GM18499 (cell line): ENCODE measurements at regions not wholly inside any gene's neighbourhood (a gene's known extent, or its start where the extent isn't known, plus 50 kb on each side); places are given as distances from the start of the nearest gene placed in this dataset.

Source experiments
- ATAC-seq: cut with Tn5 transposase; IDR thresholded peaks from one replicate; pipeline ENCODE4 v1.9.1; 2021; ENCODE audit warnings: moderate number of reproducible peaks; ENCODE audit not compliant: insufficient read depth, unreplicated experiment

GRCh38 chr1:81069856-81070255 lies 730.9 kb upstream of the ADGRL2 start:
- no peak for ATAC-seq

- no peak for ATAC-seq
Measured at GRCh38 chr1:81068726-81069125, 732.0 kb upstream of the ADGRL2 start.

- no peak for ATAC-seq
Measured at GRCh38 chr1:81053826-81054225, 746.9 kb upstream of the ADGRL2 start.

- ATAC-seq = no peak
Measured at GRCh38 chr1:81052162-81052561, 748.6 kb upstream of the ADGRL2 start.

- ATAC-seq = no peak
Measured at GRCh38 chr1:81050390-81050789, 750.3 kb upstream of the ADGRL2 start.

GRCh38 chr1:81044708-81045107 lies 756.0 kb upstream of the ADGRL2 start:
- no peak for ATAC-seq

- no peak for ATAC-seq
Measured at GRCh38 chr1:81042225-81042624, 758.5 kb upstream of the ADGRL2 start.

- no peak for ATAC-seq
Measured at GRCh38 chr1:81034291-81034690, 766.4 kb upstream of the ADGRL2 start.

- ATAC-seq = no peak
Measured at GRCh38 chr1:81032973-81033425, 767.7 kb upstream of the ADGRL2 start.

- no peak for ATAC-seq
Measured at GRCh38 chr1:81032374-81032773, 768.4 kb upstream of the ADGRL2 start.

GRCh38 chr1:81030441-81030840 lies 770.3 kb upstream of the ADGRL2 start:
- ATAC-seq = no peak

- ATAC-seq = no peak
Measured at GRCh38 chr1:81029266-81029665, 771.5 kb upstream of the ADGRL2 start.

GRCh38 chr1:81023187-81023724 lies 777.5 kb upstream of the ADGRL2 start:
- no peak for ATAC-seq

- ATAC-seq = no peak
Measured at GRCh38 chr1:81021134-81021533, 779.6 kb upstream of the ADGRL2 start.

GRCh38 chr1:81020506-81020905 lies 780.2 kb upstream of the ADGRL2 start:
- ATAC-seq = no peak

- no peak for ATAC-seq
Measured at GRCh38 chr1:81010126-81010525, 790.6 kb upstream of the ADGRL2 start.

GRCh38 chr1:81008293-81008692 lies 792.4 kb upstream of the ADGRL2 start:
- ATAC-seq = no peak

- no peak for ATAC-seq
Measured at GRCh38 chr1:81007024-81007423, 793.7 kb upstream of the ADGRL2 start.

GRCh38 chr1:81006502-81006901 lies 794.2 kb upstream of the ADGRL2 start:
- ATAC-seq = no peak

GRCh38 chr1:81004011-81004410 lies 796.7 kb upstream of the ADGRL2 start:
- no peak for ATAC-seq

- no peak for ATAC-seq
Measured at GRCh38 chr1:80994934-80995333, 805.8 kb upstream of the ADGRL2 start.

GRCh38 chr1:80994038-80994437 lies 806.7 kb upstream of the ADGRL2 start:
- no peak for ATAC-seq
